ENCODE measurements at regions not wholly inside any gene's neighbourhood (a gene's known extent, or its start where the extent isn't known, plus 50 kb on each side); places are given as distances from the start of the nearest gene placed in this dataset.
"Not testable (repeated sequence)": the region's sequence is repeated elsewhere in the genome, so short reads cannot be mapped to it uniquely, and the experiment has no call there.

- TF ChIP-seq CTCF (IDR thresholded peaks at IDR 0.05); KDM5A (IDR thresholded peaks at IDR 0.05); RCOR1 (IDR thresholded peaks at IDR 0.05; ENCODE audit: low read depth, low read length); MAZ (IDR thresholded peaks at IDR 0.05; ENCODE audit: borderline replicate concordance, low read depth, low read length); MAX (IDR thresholded peaks at IDR 0.05); POLR2A (IDR thresholded peaks at IDR 0.05; ENCODE audit: low read length); MYC (IDR thresholded peaks at IDR 0.05; ENCODE audit: borderline replicate concordance, low read length); NR3C1 (IDR thresholded peaks at IDR 0.05): not testable (repeated sequence)
- TF ChIP-seq, protein P1, sequence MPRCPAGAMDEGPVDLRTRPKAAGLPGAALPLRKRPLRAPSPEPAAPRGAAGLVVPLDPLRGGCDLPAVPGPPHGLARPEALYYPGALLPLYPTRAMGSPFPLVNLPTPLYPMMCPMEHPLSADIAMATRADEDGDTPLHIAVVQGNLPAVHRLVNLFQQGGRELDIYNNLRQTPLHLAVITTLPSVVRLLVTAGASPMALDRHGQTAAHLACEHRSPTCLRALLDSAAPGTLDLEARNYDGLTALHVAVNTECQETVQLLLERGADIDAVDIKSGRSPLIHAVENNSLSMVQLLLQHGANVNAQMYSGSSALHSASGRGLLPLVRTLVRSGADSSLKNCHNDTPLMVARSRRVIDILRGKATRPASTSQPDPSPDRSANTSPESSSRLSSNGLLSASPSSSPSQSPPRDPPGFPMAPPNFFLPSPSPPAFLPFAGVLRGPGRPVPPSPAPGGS (IDR thresholded peaks at IDR 0.05), result not testable (repeated sequence)
Observed at GRCh38 chr2:87309785-87310184, 288.1 kb upstream of the PLGLB1 start.
